ENCODE measurements at regions not wholly inside any gene's neighbourhood (a gene's known extent, or its start where the extent isn't known, plus 50 kb on each side); places are given as distances from the start of the nearest gene placed in this dataset.

GRCh38 chr4:8688041-8688907 lies 95.7 kb downstream of the CPZ start:
- Histone ChIP-seq H3K9me3 (replicated peaks; ENCODE audit: control insufficient read depth, low read depth, low read length) (no peaks in the 10 kb centered on the region), H3K27ac (ENCODE audit: low read length) (no peak overlapping the region), H3K27me3 (ENCODE audit: control insufficient read depth, insufficient read depth, low read length) (peaks cover 34% of the 10 kb centered on the region), H3K4me3 (ENCODE audit: low read length) (no peak overlapping the region), H3K36me3 (ENCODE audit: control insufficient read depth, insufficient read depth, low read length) (no peaks in the 10 kb centered on the region), H3K4me1 (ENCODE audit: control insufficient read depth, insufficient read depth, low read length) (no peaks in the 10 kb centered on the region)
- peak; percentile 17 for DNase-seq
- under 1% methylated on average over 22 of the region's 41 CpGs for WGBS (ENCODE audit: insufficient coverage)

- no peak for DNase-seq
- H3K4me1 ChIP-seq (ENCODE audit: control insufficient read depth, insufficient read depth, low read length), result no peaks in the 10 kb centered on the region
- H3K27me3 ChIP-seq (ENCODE audit: control insufficient read depth, insufficient read depth, low read length), result peaks cover 37% of the 10 kb centered on the region
- H3K9me3 ChIP-seq (replicated peaks; ENCODE audit: control insufficient read depth, low read depth, low read length), result no peaks in the 10 kb centered on the region
- no peak overlapping the region for H3K27ac ChIP-seq (ENCODE audit: low read length)
- no peaks in the 10 kb centered on the region for H3K36me3 ChIP-seq (ENCODE audit: control insufficient read depth, insufficient read depth, low read length)
- H3K4me3 ChIP-seq (ENCODE audit: low read length), result no peak overlapping the region
- WGBS (ENCODE audit: insufficient coverage), result no CpG with 5 or more reads among the region's 1 CpG
Observed at GRCh38 chr4:8687083-8687482, 94.5 kb downstream of the CPZ start.

- no peak overlapping the region for H3K4me3 ChIP-seq (ENCODE audit: low read length)
- no peaks in the 10 kb centered on the region for H3K36me3 ChIP-seq (ENCODE audit: control insufficient read depth, insufficient read depth, low read length)
- no peak for DNase-seq
- H3K27me3 ChIP-seq (ENCODE audit: control insufficient read depth, insufficient read depth, low read length), result peaks cover 39% of the 10 kb centered on the region
- H3K27ac ChIP-seq (ENCODE audit: low read length), result no peak overlapping the region
- H3K4me1 ChIP-seq (ENCODE audit: control insufficient read depth, insufficient read depth, low read length), result no peaks in the 10 kb centered on the region
- H3K9me3 ChIP-seq (replicated peaks; ENCODE audit: control insufficient read depth, low read depth, low read length), result no peaks in the 10 kb centered on the region
- 54% methylated on average over 5 of the region's 6 CpGs for WGBS (ENCODE audit: insufficient coverage)
Observed at GRCh38 chr4:8685831-8686230, 93.3 kb downstream of the CPZ start.

GRCh38 chr4:8683462-8683861 lies 90.9 kb downstream of the CPZ start:
- WGBS (ENCODE audit: insufficient coverage), result 97% methylated on average over 5 of the region's 5 CpGs
- Histone ChIP-seq H3K36me3 (ENCODE audit: control insufficient read depth, insufficient read depth, low read length) (no peaks in the 10 kb centered on the region), H3K27me3 (ENCODE audit: control insufficient read depth, insufficient read depth, low read length) (peaks cover 27% of the 10 kb centered on the region), H3K4me1 (ENCODE audit: control insufficient read depth, insufficient read depth, low read length) (no peaks in the 10 kb centered on the region), H3K9me3 (replicated peaks; ENCODE audit: control insufficient read depth, low read depth, low read length) (no peaks in the 10 kb centered on the region), H3K27ac (ENCODE audit: low read length) (no peak overlapping the region), H3K4me3 (ENCODE audit: low read length) (no peak overlapping the region)
- DNase-seq, result no peak

GRCh38 chr4:8682725-8683124 lies 90.2 kb downstream of the CPZ start:
- no peaks in the 10 kb centered on the region for H3K36me3 ChIP-seq (ENCODE audit: control insufficient read depth, insufficient read depth, low read length)
- peak; percentile 15 for DNase-seq
- peaks cover 20% of the 10 kb centered on the region for H3K27me3 ChIP-seq (ENCODE audit: control insufficient read depth, insufficient read depth, low read length)
- WGBS (ENCODE audit: insufficient coverage), result 12% methylated on average over 10 of the region's 10 CpGs
- H3K4me3 ChIP-seq (ENCODE audit: low read length), result no peak overlapping the region
- no peaks in the 10 kb centered on the region for H3K4me1 ChIP-seq (ENCODE audit: control insufficient read depth, insufficient read depth, low read length)
- no peaks in the 10 kb centered on the region for H3K9me3 ChIP-seq (replicated peaks; ENCODE audit: control insufficient read depth, low read depth, low read length)
- no peak overlapping the region for H3K27ac ChIP-seq (ENCODE audit: low read length)

GRCh38 chr4:8682296-8682695 lies 89.7 kb downstream of the CPZ start:
- Histone ChIP-seq H3K4me3 (ENCODE audit: low read length) (no peak overlapping the region), H3K4me1 (ENCODE audit: control insufficient read depth, insufficient read depth, low read length) (no peaks in the 10 kb centered on the region), H3K36me3 (ENCODE audit: control insufficient read depth, insufficient read depth, low read length) (no peaks in the 10 kb centered on the region), H3K27ac (ENCODE audit: low read length) (no peak overlapping the region), H3K27me3 (ENCODE audit: control insufficient read depth, insufficient read depth, low read length) (peaks cover 17% of the 10 kb centered on the region), H3K9me3 (replicated peaks; ENCODE audit: control insufficient read depth, low read depth, low read length) (no peaks in the 10 kb centered on the region)
- WGBS (ENCODE audit: insufficient coverage), result 74% methylated on average over 4 of the region's 4 CpGs
- no peak for DNase-seq

- no peak for DNase-seq
- H3K9me3 ChIP-seq (replicated peaks; ENCODE audit: control insufficient read depth, low read depth, low read length), result no peaks in the 10 kb centered on the region
- 30% methylated on average over 10 of the region's 11 CpGs for WGBS (ENCODE audit: insufficient coverage)
- H3K4me1 ChIP-seq (ENCODE audit: control insufficient read depth, insufficient read depth, low read length), result no peaks in the 10 kb centered on the region
- H3K27me3 ChIP-seq (ENCODE audit: control insufficient read depth, insufficient read depth, low read length), result peaks cover 17% of the 10 kb centered on the region
- no peaks in the 10 kb centered on the region for H3K36me3 ChIP-seq (ENCODE audit: control insufficient read depth, insufficient read depth, low read length)
- H3K4me3 ChIP-seq (ENCODE audit: low read length), result no peak overlapping the region
- H3K27ac ChIP-seq (ENCODE audit: low read length), result no peak overlapping the region
Observed at GRCh38 chr4:8681391-8681790, 88.8 kb downstream of the CPZ start.

- DNase-seq, result no peak
- Histone ChIP-seq H3K27me3 (ENCODE audit: control insufficient read depth, insufficient read depth, low read length) (peaks cover 13% of the 10 kb centered on the region), H3K4me1 (ENCODE audit: control insufficient read depth, insufficient read depth, low read length) (no peaks in the 10 kb centered on the region), H3K36me3 (ENCODE audit: control insufficient read depth, insufficient read depth, low read length) (no peaks in the 10 kb centered on the region), H3K9me3 (replicated peaks; ENCODE audit: control insufficient read depth, low read depth, low read length) (no peaks in the 10 kb centered on the region), H3K27ac (ENCODE audit: low read length) (no peak overlapping the region), H3K4me3 (ENCODE audit: low read length) (no peak overlapping the region)
- no CpG with 5 or more reads among the region's 2 CpGs for WGBS (ENCODE audit: insufficient coverage)
Observed at GRCh38 chr4:8679032-8679431, 86.5 kb downstream of the CPZ start.

GRCh38 chr4:8676676-8677075 lies 84.1 kb downstream of the CPZ start:
- no peaks in the 10 kb centered on the region for H3K9me3 ChIP-seq (replicated peaks; ENCODE audit: control insufficient read depth, low read depth, low read length)
- no peaks in the 10 kb centered on the region for H3K36me3 ChIP-seq (ENCODE audit: control insufficient read depth, insufficient read depth, low read length)
- H3K4me1 ChIP-seq (ENCODE audit: control insufficient read depth, insufficient read depth, low read length), result no peaks in the 10 kb centered on the region
- WGBS (ENCODE audit: insufficient coverage), result 92% methylated on average over 10 of the region's 11 CpGs
- H3K27ac ChIP-seq (ENCODE audit: low read length), result no peak overlapping the region
- no peak for DNase-seq
- peaks cover 10% of the 10 kb centered on the region for H3K27me3 ChIP-seq (ENCODE audit: control insufficient read depth, insufficient read depth, low read length)
- H3K4me3 ChIP-seq (ENCODE audit: low read length), result no peak overlapping the region

GRCh38 chr4:8675906-8676305 lies 83.3 kb downstream of the CPZ start:
- Histone ChIP-seq H3K27ac (ENCODE audit: low read length) (no peak overlapping the region), H3K4me1 (ENCODE audit: control insufficient read depth, insufficient read depth, low read length) (no peaks in the 10 kb centered on the region), H3K4me3 (ENCODE audit: low read length) (no peak overlapping the region), H3K9me3 (replicated peaks; ENCODE audit: control insufficient read depth, low read depth, low read length) (no peaks in the 10 kb centered on the region), H3K27me3 (ENCODE audit: control insufficient read depth, insufficient read depth, low read length) (peaks cover 11% of the 10 kb centered on the region), H3K36me3 (ENCODE audit: control insufficient read depth, insufficient read depth, low read length) (no peaks in the 10 kb centered on the region)
- 69% methylated on average over 3 of the region's 7 CpGs for WGBS (ENCODE audit: insufficient coverage)
- DNase-seq, result no peak
